ENCODE measurements at regions not wholly inside any gene's neighbourhood (a gene's known extent, or its start where the extent isn't known, plus 50 kb on each side); places are given as distances from the start of the nearest gene placed in this dataset.
A peak's percentile ranks its signal among the peaks of the same experiment; 100 is the strongest.

- TF ChIP-seq CTCF (IDR thresholded peaks at IDR 0.05; ENCODE audit: low read depth, low read length): no peak
- DNase-seq (ENCODE audit: low read depth, low spot score): peak; percentile 19
- in situ Hi-C loops (cut with HindIII; ENCODE audit: low sequenced_read_pairs): no loop called here
- H3K4me3 ChIP-seq (ENCODE audit: low read depth, low read length): no peak overlapping the region
Observed at GRCh38 chr10:28839600-28840007, 162.3 kb downstream of the BAMBI start.

GRCh38 chr10:28840202-28840601 is 162.9 kb downstream of the BAMBI start:
- in situ Hi-C loops (cut with HindIII; ENCODE audit: low sequenced_read_pairs): no loop called here
- TF ChIP-seq CTCF (IDR thresholded peaks at IDR 0.05; ENCODE audit: low read depth, low read length): no peak
- H3K4me3 ChIP-seq (ENCODE audit: low read depth, low read length): no peak overlapping the region

GRCh38 chr10:28840971-28841370 is 163.7 kb downstream of the BAMBI start:
- DNase-seq (ENCODE audit: low read depth, low spot score): peak; percentile 10
- H3K4me3 ChIP-seq (ENCODE audit: low read depth, low read length): no peak overlapping the region
- TF ChIP-seq CTCF (IDR thresholded peaks at IDR 0.05; ENCODE audit: low read depth, low read length): no peak
- in situ Hi-C loops (cut with HindIII; ENCODE audit: low sequenced_read_pairs): no loop called here

More at GRCh38 chr10:28840202-28840601, 162.9 kb downstream of the BAMBI start:
- DNase-seq (ENCODE audit: low read depth, low spot score): no peak

- in situ Hi-C loops (cut with HindIII; ENCODE audit: low sequenced_read_pairs): no loop called here
Observed at GRCh38 chr10:28841625-28842024, 164.3 kb downstream of the BAMBI start.

GRCh38 chr10:28842321-28842720 is 165.0 kb downstream of the BAMBI start:
- no peak for TF ChIP-seq CTCF (IDR thresholded peaks at IDR 0.05; ENCODE audit: low read depth, low read length)
- DNase-seq (ENCODE audit: low read depth, low spot score): peak; percentile 70
- in situ Hi-C loops (cut with HindIII; ENCODE audit: low sequenced_read_pairs): no loop called here
- H3K4me3 ChIP-seq (ENCODE audit: low read depth, low read length): no peak overlapping the region

More at GRCh38 chr10:28841625-28842024, 164.3 kb downstream of the BAMBI start:
- TF ChIP-seq CTCF (IDR thresholded peaks at IDR 0.05; ENCODE audit: low read depth, low read length): no peak
- H3K4me3 ChIP-seq (ENCODE audit: low read depth, low read length): no peak overlapping the region
- peak; percentile 62 for DNase-seq (ENCODE audit: low read depth, low spot score)

- DNase-seq (ENCODE audit: low read depth, low spot score): peak; percentile 34
- in situ Hi-C loops (cut with HindIII; ENCODE audit: low sequenced_read_pairs): no loop called here
- H3K4me3 ChIP-seq (ENCODE audit: low read depth, low read length): no peak overlapping the region
- no peak for TF ChIP-seq CTCF (IDR thresholded peaks at IDR 0.05; ENCODE audit: low read depth, low read length)
Observed at GRCh38 chr10:28845009-28845682, 167.8 kb downstream of the BAMBI start.
